ENCODE measurements at regions not wholly inside any gene's neighbourhood (a gene's known extent, or its start where the extent isn't known, plus 50 kb on each side); places are given as distances from the start of the nearest gene placed in this dataset.
"Not testable (repeated sequence)": the region's sequence is repeated elsewhere in the genome, so short reads cannot be mapped to it uniquely, and the experiment has no call there.

GRCh38 chr2:3899536-3900155 lies 196.3 kb downstream of the DCDC2C start:
- DNase-seq: no peak

DNA sequence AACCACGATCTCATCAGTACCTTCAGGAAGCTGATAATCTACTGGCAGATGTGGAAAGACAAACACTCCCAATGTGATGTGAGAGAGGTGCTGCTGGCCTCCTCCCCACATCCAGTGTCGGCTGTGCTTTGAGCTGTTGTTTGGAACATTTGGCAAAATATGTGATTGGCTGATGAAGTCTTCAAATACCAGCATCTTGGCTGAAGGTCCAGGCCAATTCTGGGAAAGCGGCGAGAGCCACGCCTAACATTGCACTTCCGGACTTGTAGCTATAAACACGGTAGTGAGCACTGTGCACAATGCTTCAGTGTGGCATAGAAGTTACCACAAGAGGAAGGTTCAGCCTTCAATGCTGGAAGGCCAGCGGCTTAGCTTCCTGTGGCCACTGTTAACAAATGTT lies 198.8 kb downstream of the DCDC2C start:
- DNase-seq: no peak

- DNase-seq: no peak
Observed at GRCh38 chr2:3904061-3904460, 200.7 kb downstream of the DCDC2C start.

GRCh38 chr2:3908498-3908897 lies 205.1 kb downstream of the DCDC2C start:
- DNase-seq: not testable (repeated sequence)

GRCh38 chr2:3911882-3912455 lies 208.6 kb downstream of the DCDC2C start:
- no peak for DNase-seq

GRCh38 chr2:3913166-3913565 lies 209.8 kb downstream of the DCDC2C start:
- no peak for DNase-seq

- no peak for DNase-seq
Observed at GRCh38 chr2:3914241-3914640, 210.9 kb downstream of the DCDC2C start.

GRCh38 chr2:3927031-3927430 lies 223.7 kb downstream of the DCDC2C start:
- DNase-seq: no peak

- no peak for DNase-seq
Observed at GRCh38 chr2:3929374-3929773, 226.0 kb downstream of the DCDC2C start.

DNA sequence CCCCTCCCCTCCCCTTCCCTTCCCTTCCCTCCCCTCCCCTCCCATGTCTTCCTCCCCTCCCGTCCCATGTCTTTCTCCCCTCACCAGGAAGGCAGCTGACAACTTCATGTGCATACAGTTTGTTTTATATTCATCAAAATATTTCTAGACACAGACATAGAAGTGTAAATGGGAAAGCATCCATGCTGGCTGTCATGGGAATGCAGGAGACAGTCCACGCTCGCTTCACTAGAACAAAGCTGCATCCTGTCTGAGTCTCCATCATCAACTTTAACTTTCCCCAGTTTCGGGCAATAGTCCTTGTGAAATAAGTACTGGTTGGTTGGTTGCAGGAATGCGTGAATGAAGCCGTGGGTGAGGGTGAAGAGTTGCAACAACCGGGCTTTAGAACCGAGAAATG lies 226.9 kb downstream of the DCDC2C start:
- DNase-seq: no peak

- peak; percentile 17 for DNase-seq
Observed at GRCh38 chr2:3940661-3941060, 237.3 kb downstream of the DCDC2C start.

DNA sequence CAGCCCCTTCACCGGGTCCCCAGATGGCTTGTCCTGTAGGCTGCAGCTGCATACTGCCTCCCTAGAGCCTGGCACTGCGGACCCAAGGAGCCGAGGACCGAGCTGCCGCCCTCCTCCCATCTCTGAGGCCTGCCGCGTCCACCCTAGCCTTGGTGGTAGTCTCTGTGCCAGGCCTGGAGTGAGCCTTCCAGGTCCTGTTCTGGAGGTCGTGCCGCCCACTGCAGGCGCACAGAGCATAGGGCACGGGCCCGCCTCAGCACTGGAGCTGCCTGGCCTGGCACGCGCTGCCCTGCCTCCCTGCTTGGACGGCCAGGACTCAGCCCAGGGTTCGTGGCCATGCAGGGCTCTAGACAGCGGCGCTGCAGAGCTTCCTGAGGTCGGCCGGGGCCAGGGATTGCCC lies 239.5 kb downstream of the DCDC2C start:
- no peak for DNase-seq

DNA sequence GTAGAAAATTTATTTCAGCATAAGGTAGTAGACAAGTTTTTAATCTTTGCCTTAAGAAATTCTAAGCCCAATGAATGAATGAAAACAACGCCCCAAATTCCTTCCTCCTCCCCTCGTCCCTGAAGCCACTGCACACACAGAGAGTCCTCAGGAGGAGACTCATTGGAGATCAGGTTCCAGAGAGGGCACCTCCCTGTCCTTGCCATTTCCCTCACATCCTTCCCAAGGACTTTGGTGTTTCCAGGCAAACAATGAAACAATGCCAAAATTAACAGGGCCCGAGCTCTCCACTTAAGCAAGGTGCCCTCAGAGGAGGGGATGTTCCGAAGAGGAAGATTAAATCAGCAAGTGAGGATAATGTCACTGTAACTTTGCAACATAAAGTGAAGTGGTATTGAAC lies 240.7 kb downstream of the DCDC2C start:
- no peak for DNase-seq

GRCh38 chr2:3944841-3945240 lies 241.5 kb downstream of the DCDC2C start:
- no peak for DNase-seq

DNA sequence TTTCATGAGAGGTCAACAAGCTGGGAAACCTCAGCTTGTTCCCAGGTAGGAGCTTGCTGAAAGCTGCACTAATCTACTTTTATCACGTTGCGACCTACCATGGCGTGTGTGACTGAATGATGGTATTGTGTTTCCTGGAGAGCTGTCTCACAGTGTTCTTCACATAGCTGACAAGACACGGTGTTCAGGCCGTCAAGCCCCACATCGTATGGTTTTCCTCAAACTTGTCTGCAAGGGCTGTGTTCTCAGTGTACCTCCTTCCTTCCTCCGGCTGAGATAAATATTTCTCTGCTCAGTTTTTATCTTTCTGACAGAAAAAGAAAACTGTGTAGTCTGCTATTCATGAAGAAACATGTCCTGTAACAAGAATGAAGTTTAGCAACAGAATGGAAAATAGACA lies 244.8 kb downstream of the DCDC2C start:
- no peak for DNase-seq

- no peak for DNase-seq
Observed at GRCh38 chr2:3951131-3951954, 248.0 kb downstream of the DCDC2C start.

- no peak for DNase-seq
Observed at GRCh38 chr2:3952866-3953516, 249.6 kb downstream of the DCDC2C start.

DNA sequence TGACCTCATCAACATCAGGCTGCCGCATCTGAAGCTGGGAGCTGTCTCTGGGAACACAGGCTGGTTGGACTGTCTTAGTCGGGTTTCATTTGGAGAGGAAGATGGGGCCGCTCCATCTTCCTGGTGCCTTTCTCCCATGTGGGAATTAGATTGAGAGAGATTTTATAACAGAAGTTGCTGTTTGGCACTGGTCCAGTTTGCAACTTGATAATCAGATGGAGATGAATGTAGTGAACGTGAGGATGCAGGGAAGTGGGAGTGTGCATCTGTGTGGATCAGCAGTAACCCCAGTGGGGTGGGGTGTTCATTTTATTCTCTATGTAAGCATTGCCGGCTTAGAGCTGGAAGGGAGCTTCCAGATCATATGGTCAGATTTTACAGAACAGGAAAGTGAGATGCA lies 250.9 kb downstream of the DCDC2C start:
- DNase-seq: peak; percentile 88

GRCh38 chr2:3956406-3956805 lies 253.0 kb downstream of the DCDC2C start:
- DNase-seq: no peak

GRCh38 chr2:3956892-3957291 lies 253.5 kb downstream of the DCDC2C start:
- no peak for DNase-seq

GRCh38 chr2:3958465-3958864 lies 255.1 kb downstream of the DCDC2C start:
- no peak for DNase-seq

DNA sequence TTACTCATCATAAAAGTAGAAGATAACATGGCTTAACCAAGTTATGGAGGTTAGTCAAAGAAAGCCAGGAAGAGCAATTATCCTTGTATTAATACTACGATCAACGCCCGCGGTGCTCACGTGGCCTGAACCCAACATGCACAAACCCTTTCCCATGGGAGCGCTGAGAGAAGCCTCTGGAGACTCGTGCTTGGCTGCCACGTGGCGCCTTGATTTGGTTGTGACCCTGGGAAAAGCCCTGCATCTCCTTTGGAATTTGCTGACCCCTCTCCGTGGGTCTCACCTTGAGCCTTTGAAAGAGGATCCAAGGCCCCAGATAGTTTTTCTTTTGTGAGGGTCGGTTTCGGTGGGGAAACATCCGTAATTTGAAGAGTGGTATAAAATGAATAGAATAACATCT lies 255.6 kb downstream of the DCDC2C start:
- no peak for DNase-seq

- DNase-seq: peak; percentile 78
Observed at GRCh38 chr2:3959372-3959771, 256.0 kb downstream of the DCDC2C start.

- DNase-seq: no peak
Observed at GRCh38 chr2:3960106-3960505, 256.7 kb downstream of the DCDC2C start.

All from NCI-H2171 treated with DMSO at 0.1 percent for 48 hours (cell line).